ENCODE measurements at regions not wholly inside any gene's neighbourhood (a gene's known extent, or its start where the extent isn't known, plus 50 kb on each side); places are given as distances from the start of the nearest gene placed in this dataset.

- no peak for DNase-seq (ENCODE audit: low spot score)
- Histone ChIP-seq H3K9me2 (ENCODE audit: insufficient read depth, low read length) (no peaks in the 10 kb centered on the region), H3K79me2 (ENCODE audit: insufficient read depth, low read depth, low read length) (no peaks in the 10 kb centered on the region), H2AFZ (ENCODE audit: low read length) (no peak overlapping the region), H3K4me3 (ENCODE audit: low read depth, low read length, poor library complexity, severe bottlenecking) (no peak overlapping the region), H4K20me1 (ENCODE audit: insufficient read depth, low read length) (no peaks in the 10 kb centered on the region), H3K4me1 (ENCODE audit: insufficient read depth, low read length, poor library complexity, severe bottlenecking) (no peaks in the 10 kb centered on the region), H3K36me3 (ENCODE audit: insufficient read depth, low read length) (no peaks in the 10 kb centered on the region), H3K9me3 (ENCODE audit: low read length) (no peaks in the 10 kb centered on the region), H3K27ac (ENCODE audit: low read depth, low read length, poor library complexity, severe bottlenecking) (no peak overlapping the region), H3K4me2 (ENCODE audit: low read length) (no peak overlapping the region)
- ChIA-PET CTCF (ENCODE audit: unreplicated experiment) (no interaction called here), POLR2A (no interaction called here)
- no TSS peak for BruUV-seq (replicated peaks)
- TF ChIP-seq EZH2phosphoT487 (IDR thresholded peaks at IDR 0.05; ENCODE audit: borderline replicate concordance, low read depth, low read length) (no peak), CTCF (conservative IDR thresholded peaks at IDR 0.05; ENCODE audit: low read length) (no peak)
- intact Hi-C loops (cut with micrococcal nuclease; ENCODE audit: unreplicated experiment) = no loop called here
Observed at GRCh38 chr15:70351941-70352774, 254.4 kb upstream of the TLE3 start.

- no peak for DNase-seq (ENCODE audit: low spot score)
- Histone ChIP-seq H3K9me3 (ENCODE audit: low read length) (no peaks in the 10 kb centered on the region), H3K4me1 (ENCODE audit: insufficient read depth, low read length, poor library complexity, severe bottlenecking) (no peaks in the 10 kb centered on the region), H3K36me3 (ENCODE audit: insufficient read depth, low read length) (no peaks in the 10 kb centered on the region), H4K20me1 (ENCODE audit: insufficient read depth, low read length) (no peaks in the 10 kb centered on the region), H2AFZ (ENCODE audit: low read length) (no peak overlapping the region), H3K9me2 (ENCODE audit: insufficient read depth, low read length) (no peaks in the 10 kb centered on the region), H3K4me2 (ENCODE audit: low read length) (no peak overlapping the region), H3K79me2 (ENCODE audit: insufficient read depth, low read depth, low read length) (no peaks in the 10 kb centered on the region), H3K27ac (ENCODE audit: low read depth, low read length, poor library complexity, severe bottlenecking) (no peak overlapping the region), H3K4me3 (ENCODE audit: low read depth, low read length, poor library complexity, severe bottlenecking) (no peak overlapping the region)
- no TSS peak for BruUV-seq (replicated peaks)
- CTCF ChIA-PET (ENCODE audit: unreplicated experiment) = no interaction called here
- intact Hi-C loops (cut with micrococcal nuclease; ENCODE audit: unreplicated experiment) = no loop called here
- no peak for TF ChIP-seq CTCF (conservative IDR thresholded peaks at IDR 0.05; ENCODE audit: low read length)
- POLR2A ChIA-PET = no interaction called here
Observed at GRCh38 chr15:70351391-70351790, 253.7 kb upstream of the TLE3 start.

GRCh38 chr15:70348581-70349344, 251.0 kb upstream of the TLE3 start:
- no peak overlapping the region for H3K4me3 ChIP-seq (ENCODE audit: low read depth, low read length, poor library complexity, severe bottlenecking)
- no peaks in the 10 kb centered on the region for H3K4me1 ChIP-seq (ENCODE audit: insufficient read depth, low read length, poor library complexity, severe bottlenecking)
- H2AFZ ChIP-seq (ENCODE audit: low read length) = no peak overlapping the region
- ChIA-PET POLR2A (no interaction called here), CTCF (ENCODE audit: unreplicated experiment) (no interaction called here)
- no peaks in the 10 kb centered on the region for H3K9me2 ChIP-seq (ENCODE audit: insufficient read depth, low read length)
- H3K4me2 ChIP-seq (ENCODE audit: low read length) = no peak overlapping the region
- H3K9me3 ChIP-seq (ENCODE audit: low read length) = no peaks in the 10 kb centered on the region
- BruUV-seq (replicated peaks) = no TSS peak
- intact Hi-C loops (cut with micrococcal nuclease; ENCODE audit: unreplicated experiment) = no loop called here
- no peak overlapping the region for H3K27ac ChIP-seq (ENCODE audit: low read depth, low read length, poor library complexity, severe bottlenecking)
- no peak for DNase-seq (ENCODE audit: low spot score)
- no peak for TF ChIP-seq EZH2phosphoT487 (IDR thresholded peaks at IDR 0.05; ENCODE audit: borderline replicate concordance, low read depth, low read length)
- no peak for TF ChIP-seq CTCF (conservative IDR thresholded peaks at IDR 0.05; ENCODE audit: low read length)
- no peaks in the 10 kb centered on the region for H4K20me1 ChIP-seq (ENCODE audit: insufficient read depth, low read length)
- no peaks in the 10 kb centered on the region for H3K79me2 ChIP-seq (ENCODE audit: insufficient read depth, low read depth, low read length)
- H3K36me3 ChIP-seq (ENCODE audit: insufficient read depth, low read length) = no peaks in the 10 kb centered on the region

Measured in OCI-LY7 (cell line).